Retinal pigment epithelial cell (primary cell): ENCODE measurements at regions not wholly inside any gene's neighbourhood (a gene's known extent, or its start where the extent isn't known, plus 50 kb on each side); places are given as distances from the start of the nearest gene placed in this dataset.

Experiments used
- DNase-seq: peaks from one replicate; pipeline ENCODE4 v3.0.0-alpha.2; 2010; ENCODE audit warnings: low read depth
- H3K4me3 ChIP-seq: 2 replicates; pipeline ENCODE4 v1.5.1; 2011; ENCODE audit warnings: mild to moderate bottlenecking, low read length, control low read depth, moderate library complexity
- CTCF ChIP-seq: conservative IDR thresholded peaks from 2 replicates; pipeline ENCODE4 v1.5.1; 2011; ENCODE audit warnings: low read depth, low read length, control low read depth, inconsistent platforms

GRCh38 chr2:118641711-118642110, 205.7 kb downstream of the EN1 start:
- no peak for DNase-seq
- TF ChIP-seq CTCF, result no peak
- H3K4me3 ChIP-seq, result no peak overlapping the region

- TF ChIP-seq CTCF, result no peak
Measured at GRCh38 chr2:118639371-118639770, 208.1 kb downstream of the EN1 start.

GRCh38 chr2:118638453-118638852, 209.0 kb downstream of the EN1 start:
- no peak for TF ChIP-seq CTCF
- DNase-seq, result no peak
- H3K4me3 ChIP-seq, result no peak overlapping the region

More at GRCh38 chr2:118639371-118639770, 208.1 kb downstream of the EN1 start:
- no peak for DNase-seq
- H3K4me3 ChIP-seq, result no peak overlapping the region

GRCh38 chr2:118635891-118636290, 211.6 kb downstream of the EN1 start:
- DNase-seq, result no peak

GRCh38 chr2:118634876-118635275, 212.6 kb downstream of the EN1 start:
- no peak for DNase-seq
- TF ChIP-seq CTCF, result no peak
- H3K4me3 ChIP-seq, result no peak overlapping the region

More at GRCh38 chr2:118635891-118636290, 211.6 kb downstream of the EN1 start:
- H3K4me3 ChIP-seq, result no peak overlapping the region
- no peak for TF ChIP-seq CTCF

- no peak for TF ChIP-seq CTCF
- no peak for DNase-seq
- H3K4me3 ChIP-seq, result no peak overlapping the region
Measured at GRCh38 chr2:118633371-118634018, 214.0 kb downstream of the EN1 start.

DNA sequence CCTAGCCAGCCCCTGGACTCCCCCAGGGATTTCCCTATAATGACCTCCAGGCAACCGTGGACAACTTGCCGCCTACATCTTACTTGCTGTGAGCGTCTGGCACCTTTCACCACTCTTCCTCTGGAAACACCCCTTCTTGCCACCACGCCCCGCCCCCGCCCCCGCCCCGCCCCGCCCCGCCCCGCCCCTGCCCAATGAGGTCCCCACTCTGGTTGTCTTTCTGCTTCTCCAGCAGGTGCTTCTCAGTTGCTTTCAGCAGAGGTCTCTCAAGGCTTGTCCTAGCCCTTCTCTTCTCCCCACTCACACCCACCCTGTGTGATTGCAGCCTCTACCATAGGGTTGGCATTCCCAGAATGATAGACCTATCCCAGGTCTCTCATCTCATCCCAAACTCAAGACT, 214.5 kb downstream of the EN1 start:
- no peak for DNase-seq
- no peak for TF ChIP-seq CTCF
- no peak overlapping the region for H3K4me3 ChIP-seq
